ENCODE measurements at regions not wholly inside any gene's neighbourhood (a gene's known extent, or its start where the extent isn't known, plus 50 kb on each side); places are given as distances from the start of the nearest gene placed in this dataset.

- CTCF ChIA-PET = no interaction called here
Observed at GRCh38 chr6:54706844-54707605, 139.5 kb upstream of the FAM83B start.

GRCh38 chr6:54710456-54710855 lies 136.1 kb upstream of the FAM83B start:
- ChIA-PET CTCF (no interaction called here), POLR2A (ENCODE audit: low non-redundant PET) (no interaction called here)
- Histone ChIP-seq H3K27me3 (replicated peaks; ENCODE audit: insufficient read depth, low read depth, low read length, poor library complexity) (no peaks in the 10 kb centered on the region), H3K36me3 (ENCODE audit: insufficient read depth, low read length, poor library complexity, severe bottlenecking) (no peaks in the 10 kb centered on the region), H3K27ac (ENCODE audit: low read depth, low read length, poor library complexity, severe bottlenecking) (no peak overlapping the region), H3K9me3 (ENCODE audit: low read depth, low read length, poor library complexity, severe bottlenecking) (no peaks in the 10 kb centered on the region), H3K4me3 (ENCODE audit: low read depth, low read length, poor library complexity, severe bottlenecking) (no peak overlapping the region), H3K4me1 (ENCODE audit: insufficient read depth, low read length, poor library complexity, severe bottlenecking) (no peaks in the 10 kb centered on the region)
- intact Hi-C loops (cut with micrococcal nuclease; ENCODE audit: unreplicated experiment) = no loop called here
- BruUV-seq (replicated peaks) = no TSS peak
- DNase-seq (ENCODE audit: low spot score) = no peak
- TF ChIP-seq EZH2 (IDR thresholded peaks at IDR 0.05; ENCODE audit: borderline replicate concordance, low read depth, low read length, poor library complexity, severe bottlenecking) (no peak), CTCF (conservative IDR thresholded peaks at IDR 0.05; ENCODE audit: low read depth, low read length) (no peak)

More at GRCh38 chr6:54706844-54707605, 139.5 kb upstream of the FAM83B start:
- no TSS peak for BruUV-seq (replicated peaks)
- H3K4me1 ChIP-seq (ENCODE audit: insufficient read depth, low read length, poor library complexity, severe bottlenecking) = no peaks in the 10 kb centered on the region
- TF ChIP-seq EZH2 (IDR thresholded peaks at IDR 0.05; ENCODE audit: borderline replicate concordance, low read depth, low read length, poor library complexity, severe bottlenecking) (no peak), CTCF (conservative IDR thresholded peaks at IDR 0.05; ENCODE audit: low read depth, low read length) (no peak)
- no peak overlapping the region for H3K4me3 ChIP-seq (ENCODE audit: low read depth, low read length, poor library complexity, severe bottlenecking)
- no peaks in the 10 kb centered on the region for H3K36me3 ChIP-seq (ENCODE audit: insufficient read depth, low read length, poor library complexity, severe bottlenecking)
- no peak for DNase-seq (ENCODE audit: low spot score)
- intact Hi-C loops (cut with micrococcal nuclease; ENCODE audit: unreplicated experiment) = no loop called here
- no peaks in the 10 kb centered on the region for H3K27me3 ChIP-seq (replicated peaks; ENCODE audit: insufficient read depth, low read depth, low read length, poor library complexity)
- no peaks in the 10 kb centered on the region for H3K9me3 ChIP-seq (ENCODE audit: low read depth, low read length, poor library complexity, severe bottlenecking)
- no peak overlapping the region for H3K27ac ChIP-seq (ENCODE audit: low read depth, low read length, poor library complexity, severe bottlenecking)
- POLR2A ChIA-PET (ENCODE audit: low non-redundant PET) = no interaction called here

- Histone ChIP-seq H3K36me3 (ENCODE audit: insufficient read depth, low read length, poor library complexity, severe bottlenecking) (no peaks in the 10 kb centered on the region), H3K9me3 (ENCODE audit: low read depth, low read length, poor library complexity, severe bottlenecking) (no peaks in the 10 kb centered on the region), H3K4me3 (ENCODE audit: low read depth, low read length, poor library complexity, severe bottlenecking) (no peak overlapping the region), H3K27me3 (replicated peaks; ENCODE audit: insufficient read depth, low read depth, low read length, poor library complexity) (no peaks in the 10 kb centered on the region), H3K4me1 (ENCODE audit: insufficient read depth, low read length, poor library complexity, severe bottlenecking) (peaks cover 12% of the 10 kb centered on the region), H3K27ac (ENCODE audit: low read depth, low read length, poor library complexity, severe bottlenecking) (no peak overlapping the region)
- no peak for DNase-seq (ENCODE audit: low spot score)
- TF ChIP-seq CTCF (conservative IDR thresholded peaks at IDR 0.05; ENCODE audit: low read depth, low read length) (no peak), EZH2 (IDR thresholded peaks at IDR 0.05; ENCODE audit: borderline replicate concordance, low read depth, low read length, poor library complexity, severe bottlenecking) (no peak)
- ChIA-PET CTCF (no interaction called here), POLR2A (ENCODE audit: low non-redundant PET) (interaction anchor here (0.7 kb wide), 1 partner anchor 471 kb away, joined by 3 read pairs; no protein-coding TSS in a partner anchor)
- intact Hi-C loops (cut with micrococcal nuclease; ENCODE audit: unreplicated experiment) = loop anchor here (5.0 kb wide), 3 partner anchors 276 to 526 kb away; no protein-coding TSS in a partner anchor
- no TSS peak for BruUV-seq (replicated peaks)
Observed at GRCh38 chr6:54716010-54716409, 130.6 kb upstream of the FAM83B start.
